DMS53 (cell line): ENCODE measurements at regions not wholly inside any gene's neighbourhood (a gene's known extent, or its start where the extent isn't known, plus 50 kb on each side); places are given as distances from the start of the nearest gene placed in this dataset.

Experiments used
- DNase-seq: peaks from one replicate; lab custom pipeline; 2025; lab: John Stamatoyannopoulos, UW

- no peak for DNase-seq
Measured at GRCh38 chr7:23973264-23973663, 263.2 kb downstream of the STK31 start.

GRCh38 chr7:23980081-23980480 lies 270.1 kb downstream of the STK31 start:
- DNase-seq: no peak

DNA sequence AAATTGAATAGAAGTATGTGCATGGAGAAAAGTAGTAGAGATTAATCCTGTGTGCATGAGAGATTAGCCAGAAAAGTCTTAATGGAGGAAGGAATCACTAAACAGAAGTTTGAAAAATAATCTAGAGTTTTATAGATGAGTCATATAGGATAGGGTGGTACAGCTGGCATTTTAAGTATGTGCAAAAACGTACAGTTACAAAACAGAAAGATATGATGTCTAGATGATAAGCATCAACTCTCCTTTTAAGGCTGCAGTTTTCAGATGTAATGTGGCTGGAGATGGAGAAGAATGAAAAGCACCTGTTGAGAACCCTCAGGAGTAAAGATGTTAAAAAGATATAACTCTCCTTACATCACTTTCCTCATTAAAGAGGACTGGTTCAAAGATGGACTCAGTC lies 271.3 kb downstream of the STK31 start:
- no peak for DNase-seq

- no peak for DNase-seq
Measured at GRCh38 chr7:23981758-23982157, 271.7 kb downstream of the STK31 start.

GRCh38 chr7:24005517-24005916 lies 278.5 kb upstream of the NPY start:
- no peak for DNase-seq

- DNase-seq: no peak
Measured at GRCh38 chr7:24010495-24010894, 273.5 kb upstream of the NPY start.

DNA sequence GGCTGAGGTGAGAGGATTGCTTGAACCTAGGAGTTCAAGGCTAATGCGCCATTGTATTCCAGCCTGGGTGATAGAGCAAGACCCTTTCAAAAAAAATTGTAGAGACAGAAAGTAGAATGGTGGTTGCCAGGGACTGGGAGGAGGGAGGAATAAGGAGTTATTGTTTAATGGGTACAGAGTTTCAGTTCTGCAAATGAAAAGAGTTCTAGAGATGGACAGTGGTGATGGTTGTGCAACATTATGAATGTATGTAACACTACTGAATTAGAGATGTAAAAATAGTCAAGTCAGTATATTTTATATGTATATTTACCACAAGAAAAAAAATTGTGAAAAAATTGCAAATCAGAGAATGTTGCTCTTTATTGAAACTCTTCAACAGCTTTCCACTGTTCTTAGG lies 266.5 kb upstream of the NPY start:
- DNase-seq: no peak

- DNase-seq: no peak
Measured at GRCh38 chr7:24018331-24018730, 265.7 kb upstream of the NPY start.

GRCh38 chr7:24019841-24020240 lies 264.1 kb upstream of the NPY start:
- no peak for DNase-seq

GRCh38 chr7:24024276-24025068 lies 259.5 kb upstream of the NPY start:
- DNase-seq: no peak

- DNase-seq: peak; percentile 23
Measured at GRCh38 chr7:24025094-24025493, 258.9 kb upstream of the NPY start.

DNA sequence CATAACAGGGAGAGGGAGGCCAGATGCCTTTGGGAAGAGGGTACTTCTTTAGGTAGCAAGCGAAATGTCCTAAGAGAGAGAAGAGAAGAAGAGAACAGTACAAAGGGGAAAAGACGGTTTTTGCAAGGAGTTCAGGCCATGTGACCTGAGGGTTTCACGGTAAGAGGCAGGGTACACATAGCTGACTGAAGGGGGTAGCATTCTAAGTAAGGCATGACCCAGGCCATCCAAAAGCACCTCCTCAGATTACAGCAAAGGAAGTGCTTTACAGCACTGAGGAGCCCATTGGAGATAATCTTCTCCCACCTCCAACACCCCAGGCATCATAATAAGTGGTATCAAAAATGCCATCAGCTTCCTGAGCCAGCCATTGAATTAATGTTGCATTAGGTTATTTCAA lies 258.2 kb upstream of the NPY start:
- no peak for DNase-seq

DNA sequence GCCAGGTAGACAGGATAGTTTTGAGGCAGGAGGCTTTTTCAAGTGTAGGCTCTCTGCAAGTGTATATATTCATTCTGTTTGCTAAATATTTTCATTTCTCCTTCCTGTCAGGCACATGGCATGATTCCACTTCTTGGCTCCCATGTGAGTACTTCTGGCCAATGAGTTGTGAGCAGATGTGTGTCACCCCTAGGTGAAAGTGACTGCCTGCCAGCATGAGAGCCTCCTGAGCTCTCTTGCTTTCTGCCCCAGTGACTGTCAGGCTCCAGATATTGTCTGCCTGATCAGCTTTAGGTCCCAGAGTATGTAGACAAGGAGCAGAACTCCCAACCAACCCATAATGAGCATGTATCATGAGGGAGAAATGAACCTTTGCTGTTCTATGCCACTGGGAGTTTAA lies 257.6 kb upstream of the NPY start:
- peak; percentile 37 for DNase-seq

GRCh38 chr7:24029068-24029467 lies 254.9 kb upstream of the NPY start:
- DNase-seq: no peak

DNA sequence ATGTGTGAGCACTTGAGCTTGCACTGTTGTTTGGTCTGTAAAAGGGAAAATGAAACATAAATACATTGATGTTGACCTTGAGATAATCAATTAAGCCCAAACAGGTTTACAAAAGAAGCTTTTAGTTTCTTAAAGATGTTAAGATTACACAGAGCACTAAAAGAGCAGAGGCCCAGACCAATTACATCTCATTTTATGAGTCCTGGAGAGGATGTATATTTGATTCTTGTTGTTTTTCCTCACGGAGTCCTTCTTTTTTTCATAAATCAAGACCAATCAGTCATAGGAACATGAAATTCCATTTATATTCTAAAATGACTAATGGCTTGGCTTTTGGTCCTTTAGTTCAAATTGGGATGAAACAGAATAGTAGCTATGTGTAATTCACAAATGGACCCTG lies 249.7 kb upstream of the NPY start:
- no peak for DNase-seq

DNA sequence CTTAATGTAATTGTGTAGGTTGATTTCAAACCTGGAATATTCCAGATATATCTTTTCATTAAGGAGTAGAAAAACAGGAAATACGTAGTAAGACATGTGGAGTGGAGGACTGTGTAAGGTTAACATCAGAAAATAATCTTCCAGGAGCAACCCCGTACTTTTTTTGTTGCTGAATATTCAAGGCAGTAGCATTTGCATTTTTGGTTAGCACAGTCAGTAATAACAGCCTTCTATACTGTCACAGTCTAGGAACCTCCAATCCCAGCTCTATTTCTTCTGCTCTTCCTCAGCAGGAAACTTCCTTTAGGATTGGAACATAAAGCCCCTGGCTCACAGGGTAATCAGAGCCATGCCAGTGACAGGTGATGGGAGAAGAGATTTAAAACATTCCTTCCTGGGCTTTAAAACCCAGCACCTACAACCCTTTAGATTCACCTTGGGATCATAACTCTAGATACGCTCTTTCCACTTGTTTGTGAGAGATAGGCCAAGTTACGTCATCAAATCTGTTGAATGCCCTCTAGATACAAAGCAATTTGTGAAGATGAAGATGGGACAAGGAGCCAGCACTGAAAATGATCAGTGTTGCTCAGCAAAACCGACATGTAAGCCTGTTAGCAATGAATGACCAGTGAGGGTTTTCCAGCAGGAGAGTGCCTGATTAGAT lies 248.5 kb upstream of the NPY start:
- no peak for DNase-seq

DNA sequence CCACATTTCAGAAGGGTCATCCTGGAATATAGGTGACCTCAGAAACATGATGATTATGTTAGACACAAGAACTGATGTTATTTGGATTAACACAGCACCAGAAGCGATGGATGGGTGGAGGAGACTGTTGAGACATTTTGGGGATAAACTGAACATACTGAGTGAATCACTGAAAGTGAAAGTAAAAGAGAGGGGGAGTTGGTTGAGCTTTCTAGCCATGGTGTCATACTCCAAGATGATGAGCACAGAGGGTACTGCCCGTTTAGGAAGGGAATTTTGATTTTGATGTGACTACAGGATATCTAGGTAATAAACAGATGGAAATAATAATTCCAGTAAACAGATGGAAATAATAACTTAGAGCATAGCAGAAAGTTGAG lies 248.0 kb upstream of the NPY start:
- DNase-seq: no peak

GRCh38 chr7:24038993-24039392 lies 245.0 kb upstream of the NPY start:
- peak; percentile 23 for DNase-seq

GRCh38 chr7:24039991-24040624 lies 243.9 kb upstream of the NPY start:
- peak; percentile 69 for DNase-seq

- no peak for DNase-seq
Measured at GRCh38 chr7:24042028-24042427, 242.0 kb upstream of the NPY start.

GRCh38 chr7:24049296-24049695 lies 234.7 kb upstream of the NPY start:
- DNase-seq: no peak

- DNase-seq: no peak
Measured at GRCh38 chr7:24050991-24051560, 232.9 kb upstream of the NPY start.

GRCh38 chr7:24051651-24052050 lies 232.3 kb upstream of the NPY start:
- DNase-seq: no peak
